Activated naive CD4-positive, alpha-beta T cell treated with anti-CD3 and anti-CD28 coated beads, Interleukin-2, amount 50 U/mL, for 72 hours (primary cell): ENCODE measurements at regions not wholly inside any gene's neighbourhood (a gene's known extent, or its start where the extent isn't known, plus 50 kb on each side); places are given as distances from the start of the nearest gene placed in this dataset.
A peak's percentile ranks its signal among the peaks of the same experiment; 100 is the strongest.

Experiments
- ATAC-seq, 2 donors: fragments of 150-1000 bp; cut with Tn5 transposase; 2 replicates each; pipeline ENCODE4 v1.10.0; 2021; ENCODE audit warnings: mild to moderate bottlenecking in 2 of 2, moderate library complexity in 2 of 2
- DNase-seq, 2 donors: peaks; one replicate each; pipeline ENCODE4 v3.0.0; 2021 to 2022; ENCODE audit warnings: low spot score in 2 of 2
- H3K27ac Mint-ChIP-seq, 2 donors: one replicate each; pipeline ENCODE4 v1.8.0; 2022; ENCODE audit warnings: mild to moderate bottlenecking in 2 of 2, mixed read lengths in 2 of 2
- H3K36me3 Mint-ChIP-seq, 2 donors: one replicate each; pipeline ENCODE4 v1.8.0; 2022; ENCODE audit warnings: mixed read lengths in 2 of 2
- H3K9me3 Mint-ChIP-seq, 2 donors: one replicate each; pipeline ENCODE4 v1.8.0; 2022; ENCODE audit warnings: mixed read lengths in 2 of 2

- no peaks in the 10 kb centered on the region for H3K36me3 Mint-ChIP-seq
- DNase-seq (no peak), ATAC-seq (no peak)
- no peak overlapping the region for H3K27ac Mint-ChIP-seq
- peaks cover 0 to 2% of the 10 kb centered on the region in 2 donors for H3K9me3 Mint-ChIP-seq
Measured at GRCh38 chr18:22020127-22020866, 149.1 kb upstream of the GATA6 start.

DNA sequence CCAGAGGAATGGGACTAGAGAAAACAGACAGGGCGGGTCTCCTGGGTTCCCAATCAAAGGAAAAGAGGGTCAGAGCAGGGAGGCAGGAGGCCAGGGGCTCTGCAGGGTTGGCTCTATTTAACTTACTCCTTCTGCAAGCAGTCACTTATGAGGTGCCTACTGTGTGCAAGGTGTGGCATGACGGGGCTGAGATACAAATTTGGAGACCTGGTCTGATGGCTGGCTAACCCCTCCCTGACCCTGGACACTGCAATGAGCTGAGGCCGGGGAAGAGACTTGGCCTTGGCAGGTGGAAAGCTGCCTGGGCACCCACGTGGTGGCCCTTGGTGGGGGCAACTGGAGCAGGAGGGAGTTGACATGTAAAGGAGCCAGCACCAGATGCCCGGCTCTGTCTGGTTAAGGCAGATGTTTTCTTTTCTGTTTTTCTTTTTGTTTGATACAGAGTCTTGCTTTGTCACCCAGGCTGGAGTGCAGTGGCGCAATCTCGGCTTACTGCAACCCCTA lies 148.5 kb upstream of the GATA6 start:
- no peaks in the 10 kb centered on the region for H3K9me3 Mint-ChIP-seq
- no peak for DNase-seq
- no peaks in the 10 kb centered on the region for H3K36me3 Mint-ChIP-seq
- no peak for ATAC-seq
- no peak overlapping the region for H3K27ac Mint-ChIP-seq

DNA sequence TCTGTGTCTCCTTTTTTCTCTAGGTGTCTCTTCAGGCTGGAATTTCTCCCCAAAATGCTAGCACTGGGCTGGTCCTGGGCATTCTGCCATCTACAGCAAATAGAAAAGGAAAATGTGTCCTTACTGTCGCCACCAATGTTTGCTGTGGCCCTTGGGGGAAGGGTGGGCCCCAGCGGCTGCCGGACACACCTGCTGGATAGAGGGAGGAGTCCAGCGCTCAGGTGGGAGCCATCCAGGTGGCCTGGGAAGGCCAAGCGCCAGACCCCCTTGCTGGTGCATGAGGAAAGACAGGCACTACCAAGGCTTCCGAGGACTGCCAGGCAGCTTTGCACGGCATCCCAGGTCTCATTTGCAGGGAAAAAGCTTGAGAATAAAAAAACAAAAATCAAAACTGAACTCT lies 147.7 kb upstream of the GATA6 start:
- no peak for ATAC-seq
- H3K9me3 Mint-ChIP-seq, result no peaks in the 10 kb centered on the region
- no peak for DNase-seq
- no peaks in the 10 kb centered on the region for H3K36me3 Mint-ChIP-seq
- no peak overlapping the region for H3K27ac Mint-ChIP-seq

GRCh38 chr18:22024924-22025323 lies 144.5 kb upstream of the GATA6 start:
- DNase-seq, result no peak
- Mint-ChIP-seq H3K36me3 (no peaks in the 10 kb centered on the region), H3K9me3 (no peaks in the 10 kb centered on the region), H3K27ac (no peak overlapping the region)
- ATAC-seq, result no peak

DNA sequence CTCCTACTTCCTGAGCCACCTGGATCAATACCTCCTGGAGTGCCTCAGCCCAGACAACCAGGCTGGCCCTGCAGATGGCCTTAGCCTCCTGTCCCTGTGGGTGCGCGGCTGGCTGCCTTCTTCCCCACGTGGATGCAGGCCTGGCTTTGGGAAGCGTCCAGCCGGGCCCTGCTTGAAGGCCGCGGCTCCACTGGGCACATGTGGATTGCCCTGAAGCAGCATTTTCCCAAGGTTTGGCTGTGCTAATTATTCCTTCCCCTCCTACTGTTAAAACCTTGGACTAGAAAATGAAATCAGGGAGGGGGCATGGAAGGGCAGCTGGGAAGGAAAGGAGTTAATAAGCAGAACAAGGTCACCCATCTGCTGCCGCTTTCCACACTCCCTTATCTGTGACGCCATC lies 143.0 kb upstream of the GATA6 start:
- DNase-seq (no peak), ATAC-seq (no peak)
- Mint-ChIP-seq H3K27ac (no peak overlapping the region), H3K36me3 (no peaks in the 10 kb centered on the region), H3K9me3 (no peaks in the 10 kb centered on the region)

DNA sequence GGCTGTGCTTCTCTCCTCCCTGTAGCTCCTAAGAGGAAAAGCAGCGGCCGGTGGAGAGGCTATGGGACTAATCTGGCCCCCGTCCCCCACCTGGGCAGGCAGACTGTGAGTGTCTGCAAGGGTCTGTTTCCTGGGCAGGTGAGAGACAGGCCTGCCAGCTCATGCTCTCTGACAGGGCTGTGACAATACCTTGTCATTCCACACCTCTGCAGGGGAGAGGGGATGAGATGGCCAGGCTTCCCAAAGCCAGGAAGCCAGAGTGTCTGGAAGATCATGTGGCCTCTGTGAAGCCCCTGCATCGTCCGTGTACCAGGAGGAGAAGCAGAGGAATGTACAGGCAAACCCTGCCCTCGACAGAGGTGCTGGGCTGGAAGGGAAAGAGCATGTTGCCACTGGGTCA lies 142.5 kb upstream of the GATA6 start:
- DNase-seq (no peak), ATAC-seq (no peak)
- no peaks in the 10 kb centered on the region for H3K36me3 Mint-ChIP-seq
- H3K9me3 Mint-ChIP-seq, result no peaks in the 10 kb centered on the region
- no peak overlapping the region for H3K27ac Mint-ChIP-seq

DNA sequence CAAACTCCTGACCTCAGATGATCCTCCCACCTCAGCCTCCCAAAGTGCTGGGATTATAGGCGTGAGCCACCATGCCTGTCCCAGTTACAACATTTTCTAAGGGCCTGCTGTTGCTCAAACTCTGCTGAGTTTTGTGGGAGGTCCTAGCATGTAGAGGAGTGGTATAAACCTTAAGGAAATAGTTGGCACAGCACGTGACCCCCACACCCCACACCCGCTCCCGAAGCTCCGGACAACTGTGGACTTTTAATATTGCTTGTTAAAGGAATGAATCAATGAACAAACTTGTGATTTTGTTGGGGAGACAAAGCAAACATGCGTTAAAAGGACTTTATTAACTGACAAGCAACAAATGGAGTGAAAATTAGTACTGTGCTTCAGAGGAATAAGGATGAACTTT lies 137.8 kb upstream of the GATA6 start:
- H3K36me3 Mint-ChIP-seq, result no peaks in the 10 kb centered on the region
- ATAC-seq, result no peak

DNA sequence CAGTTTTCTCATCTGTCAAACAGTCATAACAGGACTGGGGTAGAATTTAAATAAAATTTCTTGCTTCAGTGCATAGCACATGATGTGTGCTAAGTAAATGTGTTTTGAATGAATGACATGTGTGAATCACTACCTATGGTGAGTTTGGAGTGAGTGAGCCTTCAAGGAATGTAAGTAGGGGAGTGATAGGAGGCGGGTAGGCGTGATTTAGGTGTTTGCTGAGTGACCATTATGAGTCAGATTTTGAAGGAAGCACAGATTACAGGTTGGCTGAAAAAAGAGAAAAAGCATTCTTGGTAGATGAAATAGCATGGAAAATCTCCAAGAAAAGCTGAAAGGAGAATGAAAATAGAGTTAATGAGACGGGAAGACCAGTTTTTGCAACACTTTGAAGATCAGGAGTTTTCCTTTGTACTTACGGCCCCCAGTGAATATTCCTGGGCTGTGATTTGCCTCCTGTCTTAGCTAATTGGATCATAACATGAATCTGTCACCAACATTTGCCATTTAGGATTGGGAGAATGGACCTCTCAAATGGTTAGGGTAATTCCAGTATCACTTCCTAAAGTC lies 136.9 kb upstream of the GATA6 start:
- H3K36me3 Mint-ChIP-seq, result no peaks in the 10 kb centered on the region
- no peak for ATAC-seq
- H3K9me3 Mint-ChIP-seq, result no peaks in the 10 kb centered on the region

More for the DNA sequence above, 137.8 kb upstream of the GATA6 start:
- Mint-ChIP-seq H3K27ac (no peak overlapping the region), H3K9me3 (no peaks in the 10 kb centered on the region)
- no peak for DNase-seq

GRCh38 chr18:22033085-22033484 lies 136.3 kb upstream of the GATA6 start:
- ATAC-seq (no peak), DNase-seq (no peak)
- Mint-ChIP-seq H3K27ac (no peak overlapping the region), H3K9me3 (no peaks in the 10 kb centered on the region), H3K36me3 (no peaks in the 10 kb centered on the region)

More for the DNA sequence above, 136.9 kb upstream of the GATA6 start:
- no peak for DNase-seq
- no peak overlapping the region for H3K27ac Mint-ChIP-seq

GRCh38 chr18:22034276-22034675 lies 135.1 kb upstream of the GATA6 start:
- Mint-ChIP-seq H3K9me3 (no peaks in the 10 kb centered on the region), H3K27ac (no peak overlapping the region), H3K36me3 (no peaks in the 10 kb centered on the region)
- DNase-seq (no peak), ATAC-seq (no peak)

GRCh38 chr18:22040533-22040932 lies 128.9 kb upstream of the GATA6 start:
- DNase-seq, result no peak
- Mint-ChIP-seq H3K27ac (no peak overlapping the region), H3K9me3 (no peaks in the 10 kb centered on the region), H3K36me3 (no peaks in the 10 kb centered on the region)
- no peak for ATAC-seq

GRCh38 chr18:22043837-22044236 lies 125.6 kb upstream of the GATA6 start:
- H3K27ac Mint-ChIP-seq, result no peak overlapping the region
- DNase-seq, result no peak
- no peaks in the 10 kb centered on the region for H3K9me3 Mint-ChIP-seq
- H3K36me3 Mint-ChIP-seq, result no peaks in the 10 kb centered on the region
- ATAC-seq, result no peak

- Mint-ChIP-seq H3K27ac (peak overlapping the region in 1 of 2 donors; percentile 44), H3K9me3 (no peaks in the 10 kb centered on the region), H3K36me3 (no peaks in the 10 kb centered on the region)
- no peak for DNase-seq
- no peak for ATAC-seq
Measured at GRCh38 chr18:22044474-22045220, 124.7 kb upstream of the GATA6 start.

DNA sequence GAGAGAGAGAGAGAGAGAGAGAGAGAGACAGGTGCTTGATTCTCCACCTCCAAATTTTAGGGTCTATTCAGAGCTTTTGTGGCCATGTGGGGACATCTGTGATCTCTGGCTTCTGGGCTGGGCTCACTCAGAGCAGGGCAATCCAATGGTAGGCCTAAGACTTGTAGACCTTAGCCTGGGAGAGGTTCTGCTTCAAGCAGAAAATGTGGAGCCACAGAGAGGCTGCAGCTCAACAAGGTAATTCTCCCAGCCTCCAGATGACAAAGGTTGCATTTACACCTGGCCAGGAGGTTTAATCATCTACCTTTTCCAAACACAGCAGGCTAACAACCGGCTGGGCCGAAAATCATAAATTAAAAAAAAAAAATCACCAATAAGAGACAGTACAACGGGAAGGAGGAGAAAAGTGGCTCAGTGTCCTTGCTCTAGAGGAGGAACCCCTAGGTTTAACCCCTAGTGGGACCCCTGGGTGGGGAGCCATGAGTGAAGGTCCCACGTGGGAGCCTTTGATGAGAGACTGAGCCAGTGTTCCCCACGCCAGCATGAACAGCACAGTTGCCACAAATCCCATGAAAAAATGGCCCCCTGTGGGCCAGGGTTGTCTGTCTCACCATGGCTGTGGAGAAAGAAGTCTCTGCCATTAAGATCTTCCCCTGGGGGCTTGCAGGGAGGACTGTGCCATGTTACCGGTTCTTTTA lies 124.0 kb upstream of the GATA6 start:
- ATAC-seq, result no peak
- Mint-ChIP-seq H3K27ac (no peak overlapping the region), H3K36me3 (no peaks in the 10 kb centered on the region), H3K9me3 (no peaks in the 10 kb centered on the region)
- DNase-seq, result no peak

GRCh38 chr18:22046473-22046872 lies 122.9 kb upstream of the GATA6 start:
- H3K27ac Mint-ChIP-seq, result no peak overlapping the region
- no peak for ATAC-seq

GRCh38 chr18:22047485-22047884 lies 121.9 kb upstream of the GATA6 start:
- H3K9me3 Mint-ChIP-seq, result peaks cover 0 to 4% of the 10 kb centered on the region in 2 donors
- no peak for ATAC-seq
- H3K36me3 Mint-ChIP-seq, result no peaks in the 10 kb centered on the region
- H3K27ac Mint-ChIP-seq, result no peak overlapping the region
- no peak for DNase-seq

More at GRCh38 chr18:22046473-22046872, 122.9 kb upstream of the GATA6 start:
- no peaks in the 10 kb centered on the region for H3K36me3 Mint-ChIP-seq
- no peak for DNase-seq
- peaks cover 0 to 4% of the 10 kb centered on the region in 2 donors for H3K9me3 Mint-ChIP-seq

DNA sequence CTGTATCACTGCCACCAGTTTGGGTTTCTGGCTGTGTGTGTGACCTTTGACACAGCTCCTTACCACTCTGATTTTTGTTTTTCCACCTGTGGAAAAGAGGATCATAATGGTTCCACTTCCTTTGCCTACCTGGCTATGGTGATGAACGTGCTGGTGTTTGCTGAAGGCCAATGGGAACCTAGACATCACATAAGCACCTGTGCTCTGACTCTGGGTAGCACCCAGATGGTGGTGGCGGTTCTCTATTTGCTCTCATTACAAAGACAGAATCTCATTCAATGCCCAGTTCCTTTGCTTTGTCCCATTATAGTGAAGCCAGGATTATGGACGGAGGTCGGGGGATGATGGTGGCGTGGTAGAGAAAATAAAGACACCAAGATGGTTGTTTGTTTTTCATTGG lies 121.2 kb upstream of the GATA6 start:
- H3K36me3 Mint-ChIP-seq, result no peaks in the 10 kb centered on the region
- H3K9me3 Mint-ChIP-seq, result peaks cover 0 to 4% of the 10 kb centered on the region in 2 donors
- ATAC-seq (no peak), DNase-seq (no peak)
- H3K27ac Mint-ChIP-seq, result no peak overlapping the region
